Small intestine (tissue), 7 donors: ENCODE measurements at regions not wholly inside any gene's neighbourhood (a gene's known extent, or its start where the extent isn't known, plus 50 kb on each side); places are given as distances from the start of the nearest gene placed in this dataset.

Experiments
- DNase-seq, 2 donors: peaks; one replicate each; pipeline versions ENCODE4 v3.0.0 to v3.0.0-alpha.2; 2013
- FAIRE-seq: peaks from 2 replicates; lab custom pipeline; 2012; peaks lifted over from hg19 to GRCh38; lab: Jason Lieb, UNC
- H3K27ac ChIP-seq, 3 donors: one replicate each; pipeline ENCODE4 v1.5.1; 2013; ENCODE audit warnings: low read length in 2 of 3, mild to moderate bottlenecking in 2 of 3, control low read depth in 1 of 3, inconsistent platforms in 1 of 3, low read depth in 1 of 3, moderate library complexity in 1 of 3
- H3K27me3 ChIP-seq, 3 donors: one replicate each; pipeline ENCODE4 v1.6.1; 2013; ENCODE audit warnings: low read length in 3 of 3, inconsistent platforms in 1 of 3; ENCODE audit not compliant: control insufficient read depth in 3 of 3, insufficient read depth in 3 of 3
- H3K36me3 ChIP-seq, 3 donors: one replicate each; pipeline ENCODE4 v1.6.1; 2013; ENCODE audit warnings: low read length in 3 of 3, inconsistent platforms in 1 of 3, low read depth in 1 of 3, mild to moderate bottlenecking in 1 of 3, moderate library complexity in 1 of 3; ENCODE audit not compliant: control insufficient read depth in 3 of 3, insufficient read depth in 2 of 3
- H3K4me1 ChIP-seq, 3 donors: one replicate each; pipeline ENCODE4 v1.6.1; 2013; ENCODE audit warnings: low read length in 2 of 3, inconsistent platforms in 1 of 3, low read depth in 1 of 3, mild to moderate bottlenecking in 1 of 3, moderate library complexity in 1 of 3; ENCODE audit not compliant: control insufficient read depth in 3 of 3, insufficient read depth in 2 of 3
- H3K4me3 ChIP-seq, 3 donors: one replicate each; pipeline ENCODE4 v1.5.1; 2013; ENCODE audit warnings: low read length in 3 of 3, control low read depth in 1 of 3, inconsistent platforms in 1 of 3, low read depth in 1 of 3, mild to moderate bottlenecking in 1 of 3, moderate library complexity in 1 of 3
- H3K9me3 ChIP-seq, 2 donors: one replicate each; pipeline ENCODE4 v1.6.1; 2013; ENCODE audit warnings: low read depth in 1 of 2, low read length in 1 of 2; ENCODE audit not compliant: control insufficient read depth in 2 of 2, insufficient read depth in 1 of 2
- WGBS, 3 donors: extraction: QIAGEN DNeasy Blood & Tissue Kit; methylation state at CpG; one replicate each; pipeline ENCODE4 v1.1.7; 2013; 5-methylcytosine and 5-hydroxymethylcytosine counted together
- donor health status: healthy with polysubstance abuse.
- donor health status: control.
- donor health status: control.
- donor health status: Bipolar disorder and iron deficiency.
- donor health status: healthy.

- 87 to 93% (median 87%) methylated on average over 4 of the region's 4 CpGs for WGBS, 3 donors
- no peak overlapping the region for H3K4me3 ChIP-seq
- no peak overlapping the region for H3K27ac ChIP-seq
Measured at GRCh38 chr13:40287428-40287827, 379.0 kb downstream of the FOXO1 start.

GRCh38 chr13:40288259-40288658 lies 378.2 kb downstream of the FOXO1 start:
- Histone ChIP-seq H3K4me1 (no peaks in the 10 kb centered on the region), H3K36me3 (no peaks in the 10 kb centered on the region), H3K4me3 (no peak overlapping the region), H3K9me3 (no peaks in the 10 kb centered on the region), H3K27ac (no peak overlapping the region), H3K27me3 (no peaks in the 10 kb centered on the region)
- FAIRE-seq = no peak
- 61 to 73% (median 69%) methylated on average over 4 of the region's 4 CpGs for WGBS, 3 donors
- no peak for DNase-seq

More at GRCh38 chr13:40287428-40287827, 379.0 kb downstream of the FOXO1 start:
- DNase-seq = no peak
- Histone ChIP-seq H3K4me1 (no peaks in the 10 kb centered on the region), H3K27me3 (no peaks in the 10 kb centered on the region), H3K9me3 (no peaks in the 10 kb centered on the region), H3K36me3 (no peaks in the 10 kb centered on the region)
- no peak for FAIRE-seq

DNA sequence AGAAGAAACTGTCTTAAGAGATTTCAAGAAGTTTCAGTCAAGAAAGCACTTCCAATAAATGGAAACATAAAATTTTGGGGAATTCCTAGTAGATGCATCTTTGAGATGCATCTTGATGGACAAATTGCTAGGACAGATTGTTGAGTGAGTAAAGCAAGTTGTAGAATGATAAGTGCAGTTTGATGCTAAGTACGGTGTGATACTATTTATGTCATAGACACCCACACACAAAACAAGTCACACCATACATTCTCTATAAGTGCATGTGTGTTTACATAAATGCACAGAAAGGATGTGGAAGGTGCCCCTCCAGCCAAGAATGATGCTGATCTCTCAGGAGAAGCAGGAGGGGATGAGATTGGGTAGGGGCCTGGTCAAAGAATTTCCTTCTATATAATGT lies 375.7 kb downstream of the FOXO1 start:
- Histone ChIP-seq H3K4me1 (no peaks in the 10 kb centered on the region), H3K27me3 (no peaks in the 10 kb centered on the region), H3K9me3 (no peaks in the 10 kb centered on the region), H3K4me3 (no peak overlapping the region), H3K27ac (no peak overlapping the region), H3K36me3 (no peaks in the 10 kb centered on the region)
- no peak for FAIRE-seq
- DNase-seq = no peak
- WGBS, 3 donors = 82 to 94% (median 83%) methylated on average over 1 of the region's 1 CpG

DNA sequence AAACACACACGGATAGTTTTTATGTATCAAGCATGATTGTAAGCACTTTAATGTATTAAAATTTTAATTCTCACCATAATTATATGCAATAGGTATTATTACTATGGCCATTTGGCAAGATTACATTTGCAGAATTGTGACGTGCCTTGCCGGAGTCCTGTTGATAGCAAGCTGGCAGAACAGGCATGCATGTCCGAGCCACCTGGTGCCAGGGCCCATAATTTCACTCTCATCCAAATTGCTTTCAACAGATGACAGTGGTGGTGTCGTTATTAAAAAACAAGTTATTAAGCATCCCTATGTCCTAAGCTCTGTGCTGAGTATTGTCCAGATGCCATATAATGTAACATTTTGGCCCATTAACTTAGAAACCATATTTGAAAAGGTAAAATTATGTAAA lies 374.3 kb downstream of the FOXO1 start:
- FAIRE-seq (no peak), DNase-seq (no peak)
- Histone ChIP-seq H3K4me1 (no peaks in the 10 kb centered on the region), H3K27me3 (no peaks in the 10 kb centered on the region), H3K4me3 (no peak overlapping the region), H3K36me3 (no peaks in the 10 kb centered on the region), H3K27ac (no peak overlapping the region), H3K9me3 (peaks cover 1 to 3% of the 10 kb centered on the region in 2 donors)
- WGBS, 3 donors = 87 to 90% (median 90%) methylated on average over 5 of the region's 5 CpGs

DNA sequence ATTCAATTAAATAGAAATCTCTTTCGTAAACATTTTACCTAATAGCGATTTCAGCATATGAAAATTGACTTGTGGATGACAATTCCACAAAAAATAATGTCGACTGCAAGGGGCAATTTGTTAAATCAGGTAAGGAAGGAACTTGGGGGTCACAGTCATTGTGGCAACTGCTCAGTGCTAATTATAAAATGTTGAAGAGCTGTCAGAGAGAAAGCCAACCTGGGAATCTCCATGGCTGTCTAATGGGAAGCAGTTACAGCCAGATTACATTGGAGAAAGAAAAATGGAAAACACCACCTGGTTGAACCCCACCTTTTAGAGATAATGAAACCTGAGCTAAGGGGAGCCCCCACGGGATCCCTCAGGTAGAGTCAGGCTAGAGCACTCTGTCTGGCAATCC lies 373.9 kb downstream of the FOXO1 start:
- no peak overlapping the region for H3K4me3 ChIP-seq
- no peaks in the 10 kb centered on the region for H3K36me3 ChIP-seq
- H3K27ac ChIP-seq = no peak overlapping the region
- H3K27me3 ChIP-seq = no peaks in the 10 kb centered on the region
- H3K4me1 ChIP-seq = no peaks in the 10 kb centered on the region
- FAIRE-seq (no peak), DNase-seq (no peak)
- WGBS, 3 donors = 74 to 87% (median 80%) methylated on average over 4 of the region's 4 CpGs
- peaks cover 1 to 3% of the 10 kb centered on the region in 2 donors for H3K9me3 ChIP-seq

- FAIRE-seq = no peak
Measured at GRCh38 chr13:40302351-40302750, 364.1 kb downstream of the FOXO1 start.

DNA sequence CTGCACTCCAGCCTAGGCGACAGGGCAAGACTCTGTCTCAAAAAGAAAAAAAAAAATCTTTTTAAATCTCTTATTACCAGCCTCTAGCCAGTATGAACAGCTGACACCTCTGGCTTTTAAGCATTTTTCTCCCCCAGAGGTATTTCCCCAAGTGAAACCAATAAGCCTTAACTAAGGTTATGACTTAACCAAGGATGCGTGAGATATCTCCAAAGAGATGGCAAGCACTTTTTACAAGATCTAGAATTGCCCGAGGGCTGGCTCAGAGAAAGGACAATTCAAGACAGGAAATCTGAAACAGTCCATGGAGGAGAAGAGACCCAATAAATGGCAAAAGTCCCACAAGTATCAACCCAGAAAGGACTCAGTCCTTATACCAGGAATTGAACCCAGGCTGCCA lies 362.1 kb downstream of the FOXO1 start:
- H3K4me1 ChIP-seq = no peaks in the 10 kb centered on the region
- WGBS, 3 donors = 70 to 88% (median 80%) methylated on average over 3 of the region's 3 CpGs
- H3K9me3 ChIP-seq = peaks cover 0 to 10% of the 10 kb centered on the region in 2 donors
- H3K27me3 ChIP-seq = no peaks in the 10 kb centered on the region
- no peaks in the 10 kb centered on the region for H3K36me3 ChIP-seq
- DNase-seq (no peak), FAIRE-seq (no peak)
- no peak overlapping the region for H3K27ac ChIP-seq
- H3K4me3 ChIP-seq = no peak overlapping the region

More at GRCh38 chr13:40302351-40302750, 364.1 kb downstream of the FOXO1 start:
- no peaks in the 10 kb centered on the region for H3K4me1 ChIP-seq
- H3K27ac ChIP-seq = no peak overlapping the region
- H3K9me3 ChIP-seq = peaks cover 0 to 10% of the 10 kb centered on the region in 2 donors
- no peaks in the 10 kb centered on the region for H3K27me3 ChIP-seq
- H3K36me3 ChIP-seq = no peaks in the 10 kb centered on the region
- no peak overlapping the region for H3K4me3 ChIP-seq
- no peak for DNase-seq

DNA sequence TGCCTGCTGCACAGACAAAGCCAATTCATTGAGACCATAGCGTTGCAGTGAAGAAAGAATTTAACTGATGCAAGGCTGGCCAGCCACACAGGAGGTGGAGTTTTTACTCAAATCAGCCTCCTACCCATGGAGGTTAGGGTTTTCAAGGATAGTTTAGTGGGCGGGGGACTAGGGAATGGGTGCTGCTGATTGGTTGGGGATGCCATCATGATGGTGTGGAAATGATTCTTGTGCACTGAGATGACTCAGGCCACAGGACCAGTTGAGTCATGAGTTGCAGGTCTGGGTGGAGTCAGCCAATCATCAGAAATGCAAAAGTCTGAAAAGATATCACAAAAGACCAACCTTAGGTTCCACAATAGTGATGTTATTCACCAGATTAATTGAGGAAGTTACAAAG lies 359.6 kb downstream of the FOXO1 start:
- FAIRE-seq = no peak
- no peaks in the 10 kb centered on the region for H3K36me3 ChIP-seq

DNA sequence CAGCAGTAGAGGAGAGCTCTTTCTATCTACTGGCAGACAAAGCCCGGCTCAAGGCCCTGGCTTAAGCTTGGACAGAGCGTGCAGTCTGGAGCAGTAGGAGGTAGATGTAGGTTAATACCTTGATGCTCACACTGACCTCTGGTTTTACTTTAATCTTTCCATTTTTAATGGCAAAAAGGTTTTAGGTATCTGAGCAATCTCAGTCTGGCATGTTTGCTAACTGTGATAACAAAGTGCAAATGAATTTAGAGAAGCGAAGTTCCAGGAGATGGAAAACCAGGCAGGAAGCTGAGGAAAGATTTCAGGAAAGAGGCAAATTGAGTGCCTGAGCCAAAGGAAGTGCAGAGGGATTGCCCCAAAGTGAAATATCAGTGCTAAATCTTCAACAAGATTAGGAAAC lies 356.6 kb downstream of the FOXO1 start:
- FAIRE-seq (no peak), DNase-seq (no peak)
- Histone ChIP-seq H3K4me1 (no peaks in the 10 kb centered on the region), H3K9me3 (peaks cover 0 to 11% of the 10 kb centered on the region in 2 donors), H3K27me3 (no peaks in the 10 kb centered on the region), H3K27ac (no peak overlapping the region), H3K4me3 (no peak overlapping the region), H3K36me3 (no peaks in the 10 kb centered on the region)
- 72 to 86% (median 73%) methylated on average over 3 of the region's 3 CpGs for WGBS, 3 donors

More for the DNA sequence above, 359.6 kb downstream of the FOXO1 start:
- H3K27me3 ChIP-seq = no peaks in the 10 kb centered on the region
- H3K4me3 ChIP-seq = no peak overlapping the region
- peaks cover 0 to 10% of the 10 kb centered on the region in 2 donors for H3K9me3 ChIP-seq
- H3K27ac ChIP-seq = no peak overlapping the region
- DNase-seq = no peak
- 72 to 93% (median 93%) methylated on average over 2 of the region's 2 CpGs for WGBS, 3 donors
- H3K4me1 ChIP-seq = no peaks in the 10 kb centered on the region
